ENCODE measurements at regions not wholly inside any gene's neighbourhood (a gene's known extent, or its start where the extent isn't known, plus 50 kb on each side); places are given as distances from the start of the nearest gene placed in this dataset.

DNA sequence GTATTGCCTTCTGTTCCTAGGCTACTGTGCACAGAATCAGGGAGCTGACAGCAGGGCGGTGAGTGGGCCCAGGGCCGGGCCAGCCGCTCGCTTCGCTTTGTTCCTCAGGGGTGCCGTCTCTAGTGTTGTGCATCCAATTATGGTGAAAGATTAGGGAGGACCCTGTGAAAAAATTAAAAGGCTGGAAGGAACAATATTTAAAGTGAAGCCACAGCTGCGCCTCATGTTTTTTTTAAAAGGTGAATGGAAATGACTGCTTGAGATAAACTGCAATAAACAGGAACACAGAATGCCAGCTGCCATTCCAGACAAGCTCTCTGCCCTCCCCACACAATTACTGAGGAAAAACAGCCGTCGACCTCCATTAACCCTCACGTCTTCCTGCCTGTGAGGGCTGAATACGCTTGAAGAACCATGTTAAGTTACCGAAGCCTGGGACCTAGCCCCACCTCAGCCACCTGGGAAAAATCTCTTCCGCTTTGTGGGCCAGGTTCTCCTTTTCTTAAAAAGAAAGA lies 132.0 kb upstream of the IL12A start:
- peaks cover 32% of the 10 kb centered on the region for H3K4me1 ChIP-seq (ENCODE audit: low read depth, poor library complexity, severe bottlenecking)
- no peak overlapping the region for H3K4me3 ChIP-seq (IDR thresholded peaks at IDR 0.05; ENCODE audit: insufficient read depth, low read depth, low read length)
- TF ChIP-seq, protein P1, sequence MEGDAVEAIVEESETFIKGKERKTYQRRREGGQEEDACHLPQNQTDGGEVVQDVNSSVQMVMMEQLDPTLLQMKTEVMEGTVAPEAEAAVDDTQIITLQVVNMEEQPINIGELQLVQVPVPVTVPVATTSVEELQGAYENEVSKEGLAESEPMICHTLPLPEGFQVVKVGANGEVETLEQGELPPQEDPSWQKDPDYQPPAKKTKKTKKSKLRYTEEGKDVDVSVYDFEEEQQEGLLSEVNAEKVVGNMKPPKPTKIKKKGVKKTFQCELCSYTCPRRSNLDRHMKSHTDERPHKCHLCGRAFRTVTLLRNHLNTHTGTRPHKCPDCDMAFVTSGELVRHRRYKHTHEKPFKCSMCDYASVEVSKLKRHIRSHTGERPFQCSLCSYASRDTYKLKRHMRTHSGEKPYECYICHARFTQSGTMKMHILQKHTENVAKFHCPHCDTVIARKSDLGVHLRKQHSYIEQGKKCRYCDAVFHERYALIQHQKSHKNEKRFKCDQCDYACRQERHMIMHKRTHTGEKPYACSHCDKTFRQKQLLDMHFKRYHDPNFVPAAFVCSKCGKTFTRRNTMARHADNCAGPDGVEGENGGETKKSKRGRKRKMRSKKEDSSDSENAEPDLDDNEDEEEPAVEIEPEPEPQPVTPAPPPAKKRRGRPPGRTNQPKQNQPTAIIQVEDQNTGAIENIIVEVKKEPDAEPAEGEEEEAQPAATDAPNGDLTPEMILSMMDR (conservative IDR thresholded peaks at IDR 0.05; ENCODE audit: low read depth, low read length), result no peak
- no peak overlapping the region for H3K4me2 ChIP-seq
- no peaks in the 10 kb centered on the region for H3K79me2 ChIP-seq (ENCODE audit: insufficient read depth, low read depth)
- H3K9ac ChIP-seq, result no peak overlapping the region
- H2AFZ ChIP-seq (ENCODE audit: low read depth), result no peak overlapping the region
- no peak overlapping the region for H3K27ac ChIP-seq
- H3K36me3 ChIP-seq (ENCODE audit: insufficient read depth), result no peaks in the 10 kb centered on the region
- no peaks in the 10 kb centered on the region for H3K27me3 ChIP-seq (ENCODE audit: insufficient read depth, low read depth)
- H4K20me1 ChIP-seq (ENCODE audit: insufficient read depth), result no peaks in the 10 kb centered on the region

- Histone ChIP-seq H3K4me3 (IDR thresholded peaks at IDR 0.05; ENCODE audit: insufficient read depth, low read depth, low read length) (no peak overlapping the region), H4K20me1 (ENCODE audit: insufficient read depth) (no peaks in the 10 kb centered on the region), H3K4me2 (no peak overlapping the region), H2AFZ (ENCODE audit: low read depth) (no peak overlapping the region), H3K4me1 (ENCODE audit: low read depth, poor library complexity, severe bottlenecking) (peaks cover 44% of the 10 kb centered on the region), H3K9ac (no peak overlapping the region), H3K36me3 (ENCODE audit: insufficient read depth) (no peaks in the 10 kb centered on the region), H3K27ac (no peak overlapping the region), H3K27me3 (ENCODE audit: insufficient read depth, low read depth) (no peaks in the 10 kb centered on the region), H3K79me2 (ENCODE audit: insufficient read depth, low read depth) (no peaks in the 10 kb centered on the region)
- TF ChIP-seq, protein P1 (conservative IDR thresholded peaks at IDR 0.05; ENCODE audit: low read depth, low read length), result no peak
Observed at GRCh38 chr3:159857840-159858239, 130.8 kb upstream of the IL12A start.

- TF ChIP-seq, protein P1 (conservative IDR thresholded peaks at IDR 0.05; ENCODE audit: low read depth, low read length), result no peak
- Histone ChIP-seq H3K27me3 (ENCODE audit: insufficient read depth, low read depth) (no peaks in the 10 kb centered on the region), H3K4me3 (IDR thresholded peaks at IDR 0.05; ENCODE audit: insufficient read depth, low read depth, low read length) (no peak overlapping the region), H3K27ac (no peak overlapping the region), H3K79me2 (ENCODE audit: insufficient read depth, low read depth) (no peaks in the 10 kb centered on the region), H3K4me1 (ENCODE audit: low read depth, poor library complexity, severe bottlenecking) (peaks cover 52% of the 10 kb centered on the region), H4K20me1 (ENCODE audit: insufficient read depth) (no peaks in the 10 kb centered on the region), H3K9ac (no peak overlapping the region), H2AFZ (ENCODE audit: low read depth) (no peak overlapping the region), H3K36me3 (ENCODE audit: insufficient read depth) (no peaks in the 10 kb centered on the region), H3K4me2 (peak overlapping the region; percentile 81; the same call in 1 of the 2 replicates)
Observed at GRCh38 chr3:159858650-159859049, 130.0 kb upstream of the IL12A start.

- Histone ChIP-seq H3K27ac (peak overlapping the region; percentile 14; the same call in 1 of the 2 replicates), H3K4me2 (peak overlapping the region; percentile 81; the same call in 1 of the 2 replicates)
- TF ChIP-seq, protein P1 (conservative IDR thresholded peaks at IDR 0.05; ENCODE audit: low read depth, low read length), result no peak
Observed at GRCh38 chr3:159859424-159859823, 129.2 kb upstream of the IL12A start.

More at GRCh38 chr3:159859424-159859823, 129.2 kb upstream of the IL12A start:
- Histone ChIP-seq H3K9ac (no peak overlapping the region), H3K27me3 (ENCODE audit: insufficient read depth, low read depth) (no peaks in the 10 kb centered on the region), H3K4me1 (ENCODE audit: low read depth, poor library complexity, severe bottlenecking) (peaks cover 59% of the 10 kb centered on the region), H3K79me2 (ENCODE audit: insufficient read depth, low read depth) (no peaks in the 10 kb centered on the region), H3K36me3 (ENCODE audit: insufficient read depth) (no peaks in the 10 kb centered on the region), H2AFZ (ENCODE audit: low read depth) (no peak overlapping the region), H4K20me1 (ENCODE audit: insufficient read depth) (no peaks in the 10 kb centered on the region), H3K4me3 (IDR thresholded peaks at IDR 0.05; ENCODE audit: insufficient read depth, low read depth, low read length) (no peak overlapping the region)

Measured in KMS-11 (cell line).